PFSK-1 (cell line): ENCODE measurements at regions not wholly inside any gene's neighbourhood (a gene's known extent, or its start where the extent isn't known, plus 50 kb on each side); places are given as distances from the start of the nearest gene placed in this dataset.

Experiments used
- FOXP2 ChIP-seq: optimal IDR thresholded peaks from 2 replicates; pipeline ENCODE3; 2011; ENCODE audit warnings: borderline replicate concordance, control low read depth, inconsistent platforms; ENCODE audit not compliant: insufficient read depth; ENCODE audit errors: extremely low read length, extremely low read depth
- POLR2AphosphoS5 ChIP-seq: IDR thresholded peaks from 2 replicates; pipeline ENCODE4 v1.6.1; 2012; ENCODE audit warnings: low read depth, mild to moderate bottlenecking, control low read depth, low read length, moderate library complexity
- REST ChIP-seq, 2 experiments: IDR thresholded peaks; 2 replicates each; pipeline versions ENCODE4 v1.6.1 to v1.8.0; 2011 to 2012; ENCODE audit warnings: low read depth in 2 of 2, low read length in 2 of 2, control low read depth in 1 of 2, inconsistent platforms in 1 of 2, mild to moderate bottlenecking in 1 of 2, moderate library complexity in 1 of 2; ENCODE audit not compliant: insufficient read depth in 1 of 2
- SIN3A ChIP-seq: IDR thresholded peaks from 2 replicates; pipeline ENCODE4 v1.6.1; 2012; ENCODE audit warnings: mild to moderate bottlenecking, low read length, moderate library complexity, borderline replicate concordance; ENCODE audit not compliant: insufficient read depth
- TAF1 ChIP-seq: IDR thresholded peaks from 2 replicates; pipeline ENCODE4 v1.6.1; 2012; ENCODE audit warnings: low read length, control low read depth, borderline replicate concordance; ENCODE audit not compliant: insufficient read depth

- TF ChIP-seq TAF1 (no peak), REST (IDR thresholded peaks at IDR 0.05; ENCODE audit: insufficient read depth in 1 of 2, low read depth in 2 of 2, low read length in 2 of 2) (no peak), FOXP2 (no peak), SIN3A (no peak), POLR2AphosphoS5 (no peak)
Observed at GRCh38 chr5:90174236-90174635, 235.3 kb downstream of the CETN3 start.

GRCh38 chr5:90173299-90174030 lies 236.1 kb downstream of the CETN3 start:
- TF ChIP-seq REST (IDR thresholded peaks at IDR 0.05; ENCODE audit: insufficient read depth in 1 of 2, low read depth in 2 of 2, low read length in 2 of 2) = no peak
- TF ChIP-seq POLR2AphosphoS5 = no peak
- no peak for TF ChIP-seq TAF1
- no peak for TF ChIP-seq FOXP2
- no peak for TF ChIP-seq SIN3A

- no peak for TF ChIP-seq POLR2AphosphoS5
- TF ChIP-seq SIN3A = no peak
- TF ChIP-seq REST (IDR thresholded peaks at IDR 0.05; ENCODE audit: insufficient read depth in 1 of 2, low read depth in 2 of 2, low read length in 2 of 2) = no peak
- TF ChIP-seq TAF1 = no peak
- no peak for TF ChIP-seq FOXP2
Observed at GRCh38 chr5:90171466-90171865, 238.1 kb downstream of the CETN3 start.

- TF ChIP-seq SIN3A = no peak
- peak in 1 of 2 experiments; percentile 49; a peak in 1 of 4 replicates for TF ChIP-seq REST (IDR thresholded peaks at IDR 0.05; ENCODE audit: insufficient read depth in 1 of 2, low read depth in 2 of 2, low read length in 2 of 2)
- peak; percentile 37; the same call in 1 of the 2 replicates for TF ChIP-seq TAF1
Observed at GRCh38 chr5:90170261-90170660, 239.3 kb downstream of the CETN3 start.

GRCh38 chr5:90169078-90169477 lies 240.5 kb downstream of the CETN3 start:
- no peak for TF ChIP-seq TAF1
- TF ChIP-seq SIN3A = no peak
- no peak for TF ChIP-seq POLR2AphosphoS5
- TF ChIP-seq FOXP2 = no peak
- no peak for TF ChIP-seq REST (IDR thresholded peaks at IDR 0.05; ENCODE audit: insufficient read depth in 1 of 2, low read depth in 2 of 2, low read length in 2 of 2)
